ENCODE measurements at regions not wholly inside any gene's neighbourhood (a gene's known extent, or its start where the extent isn't known, plus 50 kb on each side); places are given as distances from the start of the nearest gene placed in this dataset.

DNA sequence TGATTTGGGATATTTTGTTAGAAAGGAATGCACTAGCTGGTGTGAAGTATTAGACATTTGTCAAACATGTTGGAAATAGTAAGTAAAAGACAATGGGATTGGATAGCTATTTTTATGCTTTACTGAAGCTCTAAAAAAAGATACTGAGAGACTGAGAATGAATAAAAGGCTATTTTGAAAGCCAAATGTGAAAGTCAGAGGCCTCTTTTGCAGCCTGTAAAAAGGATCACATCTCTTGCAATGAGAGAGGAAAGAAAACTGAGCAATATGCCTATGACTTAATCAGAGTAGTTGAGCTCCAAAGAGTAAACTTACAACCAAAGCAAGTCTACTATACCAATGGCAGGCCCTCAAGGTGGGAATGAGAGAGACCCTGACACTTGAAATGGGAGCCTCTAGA is 212.6 kb upstream of the LCORL start:
- Histone ChIP-seq H2AFZ (ENCODE audit: insufficient read depth, low read depth, low read length, poor library complexity, severe bottlenecking) (no peak overlapping the region), H3K27ac (ENCODE audit: low read depth in 1 of 2, low read length in 2 of 2) (no peak overlapping the region), H4K20me1 (ENCODE audit: insufficient read depth, low read length) (no peaks in the 10 kb centered on the region), H3K9me3 (replicated peaks in 1 of 2; ENCODE audit: control insufficient read depth in 1 of 2, insufficient read depth in 1 of 2, low read length in 2 of 2) (peaks cover 4 to 5% of the 10 kb centered on the region in 2 donors), H3K4me3 (replicated peaks in 1 of 3; ENCODE audit: low read depth in 2 of 3, low read length in 3 of 3) (no peak overlapping the region), H3K4me2 (replicated peaks; ENCODE audit: extremely low read depth, low read length, poor library complexity, severe bottlenecking) (no peak overlapping the region), H3K36me3 (replicated peaks in 1 of 2; ENCODE audit: control insufficient read depth in 1 of 2, insufficient read depth in 2 of 2, low read length in 2 of 2) (no peaks in the 10 kb centered on the region), H3K79me2 (ENCODE audit: insufficient read depth, low read length) (no peaks in the 10 kb centered on the region), H3K4me1 (ENCODE audit: control insufficient read depth in 1 of 2, insufficient read depth in 2 of 2, low read length in 2 of 2) (no peaks in the 10 kb centered on the region), H3K27me3 (ENCODE audit: control insufficient read depth in 2 of 2, insufficient read depth in 2 of 2, low read length in 2 of 2) (no peaks in the 10 kb centered on the region), H3K9ac (ENCODE audit: insufficient read depth, low read length, poor library complexity, severe bottlenecking) (no peak overlapping the region)
- TF ChIP-seq, protein P1, sequence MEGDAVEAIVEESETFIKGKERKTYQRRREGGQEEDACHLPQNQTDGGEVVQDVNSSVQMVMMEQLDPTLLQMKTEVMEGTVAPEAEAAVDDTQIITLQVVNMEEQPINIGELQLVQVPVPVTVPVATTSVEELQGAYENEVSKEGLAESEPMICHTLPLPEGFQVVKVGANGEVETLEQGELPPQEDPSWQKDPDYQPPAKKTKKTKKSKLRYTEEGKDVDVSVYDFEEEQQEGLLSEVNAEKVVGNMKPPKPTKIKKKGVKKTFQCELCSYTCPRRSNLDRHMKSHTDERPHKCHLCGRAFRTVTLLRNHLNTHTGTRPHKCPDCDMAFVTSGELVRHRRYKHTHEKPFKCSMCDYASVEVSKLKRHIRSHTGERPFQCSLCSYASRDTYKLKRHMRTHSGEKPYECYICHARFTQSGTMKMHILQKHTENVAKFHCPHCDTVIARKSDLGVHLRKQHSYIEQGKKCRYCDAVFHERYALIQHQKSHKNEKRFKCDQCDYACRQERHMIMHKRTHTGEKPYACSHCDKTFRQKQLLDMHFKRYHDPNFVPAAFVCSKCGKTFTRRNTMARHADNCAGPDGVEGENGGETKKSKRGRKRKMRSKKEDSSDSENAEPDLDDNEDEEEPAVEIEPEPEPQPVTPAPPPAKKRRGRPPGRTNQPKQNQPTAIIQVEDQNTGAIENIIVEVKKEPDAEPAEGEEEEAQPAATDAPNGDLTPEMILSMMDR (IDR thresholded peaks at IDR 0.05) = no peak
- Mint-ChIP-seq H3K27me3 (ENCODE audit: low read depth in 3 of 3) (peaks cover 0 to 2% (median 0%) of the 10 kb centered on the region in 3 donors), H3K4me3 (no peak overlapping the region), H3K9me3 (peaks cover 2 to 11% (median 7%) of the 10 kb centered on the region in 7 donors), H3K27ac (no peak overlapping the region), H3K36me3 (no peaks in the 10 kb centered on the region), H3K4me1 (no peaks in the 10 kb centered on the region)
- DNase-seq = no peak
- intact Hi-C loops (cut with micrococcal nuclease) = no loop called here

DNA sequence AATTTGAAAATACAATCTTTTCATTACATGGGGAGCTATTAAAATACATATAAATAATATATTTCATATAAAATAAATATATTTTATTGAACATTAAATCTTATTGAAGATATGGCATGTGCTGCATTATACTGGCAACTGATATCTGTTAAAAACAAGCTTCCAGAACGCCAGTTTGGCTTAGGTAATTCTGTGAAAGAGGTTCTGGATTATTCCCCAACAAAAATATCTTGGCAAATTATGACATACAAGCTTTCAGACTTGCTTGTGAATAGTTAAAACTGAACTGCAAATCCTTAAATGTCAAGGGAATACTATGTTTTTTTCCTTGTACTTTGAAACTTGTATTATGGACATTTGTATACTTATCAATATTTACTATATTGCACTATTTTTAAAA is 210.2 kb upstream of the LCORL start:
- no peaks in the 10 kb centered on the region for H3K4me1 Mint-ChIP-seq
- H3K27me3 ChIP-seq (ENCODE audit: control insufficient read depth in 2 of 2, insufficient read depth in 2 of 2, low read length in 2 of 2) = no peaks in the 10 kb centered on the region
- intact Hi-C loops (cut with micrococcal nuclease) = no loop called here
- no peak overlapping the region for H2AFZ ChIP-seq (ENCODE audit: insufficient read depth, low read depth, low read length, poor library complexity, severe bottlenecking)
- no peak overlapping the region for H3K4me3 Mint-ChIP-seq
- H3K27ac Mint-ChIP-seq = no peak overlapping the region
- no peak overlapping the region for H3K4me2 ChIP-seq (replicated peaks; ENCODE audit: extremely low read depth, low read length, poor library complexity, severe bottlenecking)
- TF ChIP-seq, protein P1 (IDR thresholded peaks at IDR 0.05) = no peak
- H3K4me1 ChIP-seq (ENCODE audit: control insufficient read depth in 1 of 2, insufficient read depth in 2 of 2, low read length in 2 of 2) = no peaks in the 10 kb centered on the region
- H3K9me3 Mint-ChIP-seq = peaks cover 7 to 20% (median 17%) of the 10 kb centered on the region in 7 donors
- peaks cover 14 to 21% of the 10 kb centered on the region in 2 donors for H3K9me3 ChIP-seq (replicated peaks in 1 of 2; ENCODE audit: control insufficient read depth in 1 of 2, insufficient read depth in 1 of 2, low read length in 2 of 2)
- peaks cover 0 to 2% (median 0%) of the 10 kb centered on the region in 3 donors for H3K27me3 Mint-ChIP-seq (ENCODE audit: low read depth in 3 of 3)
- no peaks in the 10 kb centered on the region for H4K20me1 ChIP-seq (ENCODE audit: insufficient read depth, low read length)
- no peak overlapping the region for H3K4me3 ChIP-seq (replicated peaks in 1 of 3; ENCODE audit: low read depth in 2 of 3, low read length in 3 of 3)
- no peaks in the 10 kb centered on the region for H3K79me2 ChIP-seq (ENCODE audit: insufficient read depth, low read length)
- DNase-seq = no peak
- H3K9ac ChIP-seq (ENCODE audit: insufficient read depth, low read length, poor library complexity, severe bottlenecking) = no peak overlapping the region
- H3K36me3 Mint-ChIP-seq = no peaks in the 10 kb centered on the region
- no CpG with 5 or more reads among the region's 1 CpG for WGBS (ENCODE audit: insufficient coverage)
- H3K36me3 ChIP-seq (replicated peaks in 1 of 2; ENCODE audit: control insufficient read depth in 1 of 2, insufficient read depth in 2 of 2, low read length in 2 of 2) = no peaks in the 10 kb centered on the region
- H3K27ac ChIP-seq (ENCODE audit: low read depth in 1 of 2, low read length in 2 of 2) = no peak overlapping the region
